IPS-18a (cell line): ENCODE measurements at regions not wholly inside any gene's neighbourhood (a gene's known extent, or its start where the extent isn't known, plus 50 kb on each side); places are given as distances from the start of the nearest gene placed in this dataset.

Experiments
- H3K27ac ChIP-seq: one replicate; pipeline ENCODE4 v1.5.1; 2013; ENCODE audit warnings: low read length
- H3K27me3 ChIP-seq: one replicate; pipeline ENCODE4 v1.6.1; 2013; ENCODE audit warnings: mild to moderate bottlenecking, low read length; ENCODE audit not compliant: control insufficient read depth, insufficient read depth
- H3K36me3 ChIP-seq: one replicate; pipeline ENCODE4 v1.6.1; 2013; ENCODE audit warnings: low read depth, low read length; ENCODE audit not compliant: control insufficient read depth
- H3K4me1 ChIP-seq: one replicate; pipeline ENCODE4 v1.6.1; 2013; ENCODE audit warnings: low read depth, low read length; ENCODE audit not compliant: control insufficient read depth
- H3K4me3 ChIP-seq: one replicate; pipeline ENCODE4 v1.5.1; 2013; ENCODE audit warnings: low read length
- H3K9ac ChIP-seq: one replicate; pipeline ENCODE4 v1.6.1; 2013; ENCODE audit warnings: mild to moderate bottlenecking, low read length, moderate library complexity
- H3K9me3 ChIP-seq: one replicate; pipeline ENCODE4 v1.6.1; 2013; ENCODE audit warnings: low read depth, low read length; ENCODE audit not compliant: control insufficient read depth

GRCh38 chr2:65722028-65722778, 289.8 kb upstream of the SPRED2 start:
- Histone ChIP-seq H3K36me3 (no peaks in the 10 kb centered on the region), H3K4me3 (no peak overlapping the region), H3K27me3 (no peaks in the 10 kb centered on the region), H3K27ac (no peak overlapping the region), H3K9ac (no peak overlapping the region), H3K4me1 (peaks cover 3% of the 10 kb centered on the region), H3K9me3 (no peaks in the 10 kb centered on the region)

- Histone ChIP-seq H3K36me3 (no peaks in the 10 kb centered on the region), H3K4me3 (no peak overlapping the region), H3K9me3 (no peaks in the 10 kb centered on the region), H3K4me1 (no peaks in the 10 kb centered on the region), H3K27me3 (no peaks in the 10 kb centered on the region), H3K27ac (no peak overlapping the region), H3K9ac (no peak overlapping the region)
Measured at GRCh38 chr2:65716698-65717097, 284.3 kb upstream of the SPRED2 start.

- Histone ChIP-seq H3K4me1 (no peaks in the 10 kb centered on the region), H3K36me3 (no peaks in the 10 kb centered on the region), H3K9me3 (no peaks in the 10 kb centered on the region), H3K27ac (no peak overlapping the region), H3K27me3 (no peaks in the 10 kb centered on the region), H3K9ac (no peak overlapping the region), H3K4me3 (no peak overlapping the region)
Measured at GRCh38 chr2:65715323-65715722, 282.9 kb upstream of the SPRED2 start.

GRCh38 chr2:65714866-65715265, 282.5 kb upstream of the SPRED2 start:
- Histone ChIP-seq H3K9me3 (no peaks in the 10 kb centered on the region), H3K4me1 (no peaks in the 10 kb centered on the region), H3K27ac (no peak overlapping the region), H3K27me3 (no peaks in the 10 kb centered on the region), H3K9ac (no peak overlapping the region), H3K36me3 (no peaks in the 10 kb centered on the region), H3K4me3 (no peak overlapping the region)

- no peak overlapping the region for H3K27ac ChIP-seq
- H3K9ac ChIP-seq = no peak overlapping the region
- H3K4me3 ChIP-seq = no peak overlapping the region
- no peaks in the 10 kb centered on the region for H3K27me3 ChIP-seq
- H3K4me1 ChIP-seq = no peaks in the 10 kb centered on the region
- H3K9me3 ChIP-seq = no peaks in the 10 kb centered on the region
- H3K36me3 ChIP-seq = no peaks in the 10 kb centered on the region
Measured at GRCh38 chr2:65711863-65712262, 279.5 kb upstream of the SPRED2 start.

GRCh38 chr2:65710779-65711295, 278.4 kb upstream of the SPRED2 start:
- Histone ChIP-seq H3K4me1 (no peaks in the 10 kb centered on the region), H3K9ac (no peak overlapping the region), H3K36me3 (no peaks in the 10 kb centered on the region), H3K4me3 (no peak overlapping the region), H3K9me3 (no peaks in the 10 kb centered on the region), H3K27ac (no peak overlapping the region), H3K27me3 (no peaks in the 10 kb centered on the region)

GRCh38 chr2:65710356-65710755, 278.0 kb upstream of the SPRED2 start:
- Histone ChIP-seq H3K4me1 (no peaks in the 10 kb centered on the region), H3K4me3 (no peak overlapping the region), H3K27ac (no peak overlapping the region), H3K9ac (no peak overlapping the region), H3K27me3 (no peaks in the 10 kb centered on the region), H3K36me3 (no peaks in the 10 kb centered on the region), H3K9me3 (no peaks in the 10 kb centered on the region)

- Histone ChIP-seq H3K9ac (no peak overlapping the region), H3K27ac (no peak overlapping the region), H3K27me3 (no peaks in the 10 kb centered on the region), H3K36me3 (no peaks in the 10 kb centered on the region), H3K9me3 (no peaks in the 10 kb centered on the region), H3K4me3 (no peak overlapping the region), H3K4me1 (no peaks in the 10 kb centered on the region)
Measured at GRCh38 chr2:65708086-65708485, 275.7 kb upstream of the SPRED2 start.

- Histone ChIP-seq H3K9ac (no peak overlapping the region), H3K36me3 (no peaks in the 10 kb centered on the region), H3K9me3 (no peaks in the 10 kb centered on the region), H3K27ac (no peak overlapping the region), H3K4me3 (no peak overlapping the region), H3K27me3 (no peaks in the 10 kb centered on the region), H3K4me1 (no peaks in the 10 kb centered on the region)
Measured at GRCh38 chr2:65706411-65706810, 274.0 kb upstream of the SPRED2 start.

GRCh38 chr2:65701191-65701590, 268.8 kb upstream of the SPRED2 start:
- H3K27me3 ChIP-seq = no peaks in the 10 kb centered on the region
- no peaks in the 10 kb centered on the region for H3K36me3 ChIP-seq
- no peaks in the 10 kb centered on the region for H3K9me3 ChIP-seq
- no peaks in the 10 kb centered on the region for H3K4me1 ChIP-seq
- no peak overlapping the region for H3K27ac ChIP-seq
- no peak overlapping the region for H3K9ac ChIP-seq
- H3K4me3 ChIP-seq = no peak overlapping the region

GRCh38 chr2:65700720-65701119, 268.3 kb upstream of the SPRED2 start:
- Histone ChIP-seq H3K27me3 (no peaks in the 10 kb centered on the region), H3K27ac (no peak overlapping the region), H3K4me1 (no peaks in the 10 kb centered on the region), H3K9ac (no peak overlapping the region), H3K36me3 (no peaks in the 10 kb centered on the region), H3K9me3 (no peaks in the 10 kb centered on the region), H3K4me3 (no peak overlapping the region)

- no peak overlapping the region for H3K27ac ChIP-seq
- H3K27me3 ChIP-seq = no peaks in the 10 kb centered on the region
- no peaks in the 10 kb centered on the region for H3K36me3 ChIP-seq
- no peaks in the 10 kb centered on the region for H3K9me3 ChIP-seq
- H3K9ac ChIP-seq = no peak overlapping the region
- no peak overlapping the region for H3K4me3 ChIP-seq
- H3K4me1 ChIP-seq = no peaks in the 10 kb centered on the region
Measured at GRCh38 chr2:65700004-65700651, 267.7 kb upstream of the SPRED2 start.
